HEK293T (cell line): ENCODE measurements at regions not wholly inside any gene's neighbourhood (a gene's known extent, or its start where the extent isn't known, plus 50 kb on each side); places are given as distances from the start of the nearest gene placed in this dataset.

Source experiments
- ARNT ChIP-seq: fragments of 450-650 bp; IDR thresholded peaks from 2 replicates; pipeline ENCODE4 v1.6.1; 2017; ENCODE audit warnings: mild to moderate bottlenecking
- BHLHE40 ChIP-seq: fragments of 450-650 bp; IDR thresholded peaks from 2 replicates; pipeline ENCODE4 v1.6.1; 2016; ENCODE audit warnings: mild to moderate bottlenecking, moderate library complexity, borderline replicate concordance
- ELF4 ChIP-seq: fragments of 450-650 bp; IDR thresholded peaks from 2 replicates; pipeline ENCODE4 v1.6.1; 2017; ENCODE audit warnings: antibody characterized with exemption
- FOXM1 ChIP-seq: fragments of 450-650 bp; IDR thresholded peaks from 2 replicates; pipeline ENCODE4 v1.6.1; 2017; ENCODE audit warnings: mild to moderate bottlenecking, borderline replicate concordance
- HDGF ChIP-seq: fragments of 450-650 bp; IDR thresholded peaks from 2 replicates; pipeline ENCODE4 v1.6.1; 2017; ENCODE audit warnings: antibody characterized with exemption, borderline replicate concordance
- L3MBTL2 ChIP-seq: fragments of 450-650 bp; conservative IDR thresholded peaks from 2 replicates; pipeline ENCODE4 v1.6.1; 2016; ENCODE audit warnings: mild to moderate bottlenecking
- LEF1 ChIP-seq: fragments of 450-650 bp; IDR thresholded peaks from 2 replicates; pipeline ENCODE4 v1.6.1; 2017; ENCODE audit warnings: mild to moderate bottlenecking, borderline replicate concordance
- NFRKB ChIP-seq: fragments of 450-650 bp; IDR thresholded peaks from 2 replicates; pipeline ENCODE4 v1.6.1; 2016; ENCODE audit warnings: mild to moderate bottlenecking, moderate library complexity
- SP1 ChIP-seq: fragments of 450-650 bp; IDR thresholded peaks from 2 replicates; pipeline ENCODE4 v1.6.1; 2017
- SUZ12 ChIP-seq: fragments of 450-650 bp; IDR thresholded peaks from 2 replicates; pipeline ENCODE4 v1.6.1; 2016; ENCODE audit warnings: mild to moderate bottlenecking
- TARDBP ChIP-seq: fragments of 450-650 bp; IDR thresholded peaks from 2 replicates; pipeline ENCODE4 v1.6.1; 2016
- ZNF384 ChIP-seq: fragments of 450-650 bp; IDR thresholded peaks from 2 replicates; pipeline ENCODE4 v1.6.1; 2016

GRCh38 chr5:2569176-2569575 is 182.3 kb downstream of the IRX2 start:
- no peak for TF ChIP-seq FOXM1
- no peak for TF ChIP-seq SUZ12
- no peak for TF ChIP-seq SP1
- TF ChIP-seq ARNT, result no peak
- TF ChIP-seq ELF4, result no peak
- no peak for TF ChIP-seq LEF1
- no peak for TF ChIP-seq L3MBTL2
- no peak for TF ChIP-seq ZNF384
- no peak for TF ChIP-seq NFRKB
- no peak for TF ChIP-seq TARDBP
- no peak for TF ChIP-seq HDGF
- TF ChIP-seq BHLHE40, result no peak
